ACC112 (cell line): ENCODE measurements at regions not wholly inside any gene's neighbourhood (a gene's known extent, or its start where the extent isn't known, plus 50 kb on each side); places are given as distances from the start of the nearest gene placed in this dataset.

Experiments used
- H2AFZ ChIP-seq: fragments of 200-600 bp; sonication (generic); one replicate; pipeline ENCODE4 v1.6.0; 2017; ENCODE audit warnings: antibody characterized with exemption, low read length; ENCODE audit not compliant: unreplicated experiment
- H3K27ac ChIP-seq: fragments of 200-600 bp; sonication (generic); 2 replicates; pipeline ENCODE4 v1.5.1; 2014; ENCODE audit warnings: low read depth, mild to moderate bottlenecking, antibody characterized with exemption, low read length, moderate library complexity
- H3K27me3 ChIP-seq: fragments of 200-600 bp; sonication (generic); 2 replicates; pipeline ENCODE4 v1.6.1; 2014; ENCODE audit warnings: mild to moderate bottlenecking, antibody characterized with exemption, low read length, moderate library complexity, mixed read lengths; ENCODE audit not compliant: insufficient read depth
- H3K36me3 ChIP-seq: fragments of 200-600 bp; sonication (generic); 2 replicates; pipeline ENCODE4 v1.6.1; 2016; ENCODE audit warnings: mild to moderate bottlenecking, antibody characterized with exemption, low read length, moderate library complexity, mixed read lengths; ENCODE audit not compliant: insufficient read depth
- H3K4me1 ChIP-seq: fragments of 200-600 bp; sonication (generic); one replicate; pipeline ENCODE4 v1.6.1; 2016; ENCODE audit warnings: low read length, mixed read lengths; ENCODE audit not compliant: insufficient read depth, unreplicated experiment, control insufficient read depth
- H3K4me3 ChIP-seq: fragments of 200-600 bp; sonication (generic); 2 replicates; pipeline ENCODE4 v1.5.1; 2014; ENCODE audit warnings: mild to moderate bottlenecking, low read depth, low read length
- H3K79me2 ChIP-seq: fragments of 200-600 bp; sonication (generic); one replicate; pipeline ENCODE4 v1.6.0; 2016; ENCODE audit warnings: low read length; ENCODE audit not compliant: control insufficient read depth, unreplicated experiment, insufficient read depth

DNA sequence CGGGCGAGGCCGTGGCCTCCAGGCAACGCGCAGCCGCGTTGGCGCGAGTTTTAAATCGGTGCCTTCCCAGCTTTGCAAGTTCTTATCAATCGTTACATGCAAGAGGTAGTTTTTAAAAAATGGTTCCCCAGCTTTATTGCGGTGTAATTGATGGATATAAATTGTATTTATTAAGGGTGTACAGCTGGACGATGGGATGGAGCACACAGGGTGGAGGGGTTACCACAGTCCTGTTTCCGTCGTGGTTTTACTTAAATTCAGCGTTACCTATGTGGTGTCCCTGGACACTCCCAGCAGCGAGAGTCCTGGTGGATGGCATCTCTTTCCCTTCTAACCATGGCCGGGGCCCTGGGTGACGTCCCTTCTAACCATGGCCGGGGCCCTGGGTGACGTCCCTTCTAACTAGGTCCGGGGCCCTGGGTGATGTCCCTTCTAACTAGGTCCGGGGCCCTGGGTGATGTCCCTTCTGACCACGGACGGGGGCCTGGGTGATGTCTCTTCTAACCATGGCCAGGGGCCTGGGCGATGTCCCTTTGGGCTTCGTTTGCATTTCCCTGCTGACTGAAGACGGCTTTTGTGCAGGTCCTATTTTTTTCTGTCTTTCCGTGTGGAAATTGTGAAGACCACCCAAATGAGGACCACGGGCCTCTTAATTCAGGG, 97.9 kb downstream of the TNFAIP2 start:
- peak overlapping the region; percentile 67 for H3K4me3 ChIP-seq

DNA sequence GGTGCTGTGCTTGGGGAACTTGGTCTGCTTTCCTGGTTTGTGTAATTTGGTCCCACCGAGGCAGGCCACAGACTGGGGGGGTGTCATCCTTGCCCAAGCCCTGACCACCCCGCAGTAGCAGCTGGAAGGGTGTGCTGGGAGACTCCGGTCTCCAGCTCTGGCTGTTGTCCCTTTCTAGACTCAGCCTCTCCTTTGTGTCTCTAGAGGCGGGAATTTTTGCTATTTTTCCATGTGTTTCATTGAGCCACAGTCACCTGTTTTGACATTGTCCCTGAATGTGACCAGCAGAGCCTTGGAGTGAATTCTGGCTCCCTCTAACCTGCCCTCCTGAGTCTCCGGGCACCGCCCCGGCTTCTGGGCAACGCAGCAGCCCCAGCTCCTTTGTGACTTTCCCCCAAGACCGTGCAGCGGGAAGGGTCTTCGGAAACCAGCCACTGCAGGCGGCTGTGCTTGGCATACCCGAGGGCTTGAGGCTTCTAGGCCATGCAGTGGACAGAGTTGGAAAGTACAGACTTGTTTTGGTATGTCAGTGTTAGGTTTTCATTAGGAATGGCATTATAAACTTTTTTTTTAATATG, 98.6 kb downstream of the TNFAIP2 start:
- H3K36me3 ChIP-seq = no peaks in the 10 kb centered on the region
- H3K4me3 ChIP-seq = no peak overlapping the region
- H2AFZ ChIP-seq = no peak overlapping the region
- no peak overlapping the region for H3K27ac ChIP-seq
- H3K79me2 ChIP-seq = no peaks in the 10 kb centered on the region
- peaks cover 21% of the 10 kb centered on the region; the same call in 1 of the 2 replicates for H3K27me3 ChIP-seq
- no peaks in the 10 kb centered on the region for H3K4me1 ChIP-seq

More for the DNA sequence above, 97.9 kb downstream of the TNFAIP2 start:
- H2AFZ ChIP-seq = peak overlapping the region; percentile 60
- H3K4me1 ChIP-seq = no peaks in the 10 kb centered on the region
- no peak overlapping the region for H3K27ac ChIP-seq
- no peaks in the 10 kb centered on the region for H3K36me3 ChIP-seq
- H3K27me3 ChIP-seq = peaks cover 21% of the 10 kb centered on the region; the same call in 1 of the 2 replicates
- H3K79me2 ChIP-seq = no peaks in the 10 kb centered on the region

DNA sequence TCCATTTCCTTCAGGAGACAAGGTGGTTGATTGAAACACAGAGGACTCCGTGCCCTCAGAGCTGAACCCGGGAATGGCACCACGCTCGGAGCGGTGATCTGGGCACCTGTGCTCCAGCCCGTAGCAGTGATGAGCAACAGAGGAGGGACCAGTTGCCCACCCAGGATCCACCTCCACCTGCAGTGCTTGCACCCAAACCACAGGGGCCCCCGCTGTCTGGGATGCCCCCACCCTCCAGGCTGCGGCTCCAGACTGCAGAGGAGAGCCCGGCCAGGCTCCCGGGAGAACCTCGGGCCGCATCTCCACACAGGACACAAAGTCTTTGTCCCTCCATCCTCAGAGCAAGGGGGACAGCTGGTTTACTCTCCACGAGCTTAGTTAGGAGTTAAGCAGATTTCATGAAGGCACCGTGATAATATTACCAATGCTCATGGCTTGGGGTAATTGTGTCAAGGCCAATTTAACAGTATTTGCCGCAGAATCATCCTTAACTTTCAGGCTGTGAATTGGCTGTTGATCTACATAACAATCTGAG, 100.6 kb downstream of the TNFAIP2 start:
- no peak overlapping the region for H2AFZ ChIP-seq

DNA sequence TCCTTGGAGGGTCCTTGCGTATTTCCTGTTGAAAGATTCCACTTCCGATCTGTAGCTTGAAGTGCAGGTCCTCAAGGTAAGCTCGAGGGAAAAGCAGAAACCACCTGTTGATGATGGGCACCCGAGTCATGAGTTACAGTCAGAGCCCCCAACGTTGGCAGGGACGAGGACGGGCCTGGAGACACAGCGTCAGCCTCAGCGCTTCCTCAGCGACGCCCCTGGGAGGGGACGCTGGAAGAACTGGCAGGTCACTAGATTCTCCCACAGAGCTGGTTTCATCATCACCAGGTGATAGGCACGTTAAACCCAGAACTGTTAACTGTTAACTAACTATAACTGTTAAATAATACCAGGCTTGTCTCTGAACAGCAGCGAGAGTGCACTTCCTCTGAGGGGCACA, 101.8 kb downstream of the TNFAIP2 start:
- H3K27ac ChIP-seq = no peak overlapping the region
- H2AFZ ChIP-seq = no peak overlapping the region
- H3K4me3 ChIP-seq = no peak overlapping the region
- H3K4me1 ChIP-seq = no peaks in the 10 kb centered on the region
- peaks cover 20% of the 10 kb centered on the region; the same call in 1 of the 2 replicates for H3K27me3 ChIP-seq
- H3K79me2 ChIP-seq = no peaks in the 10 kb centered on the region
- H3K36me3 ChIP-seq = no peaks in the 10 kb centered on the region

More for the DNA sequence above, 100.6 kb downstream of the TNFAIP2 start:
- H3K27ac ChIP-seq = no peak overlapping the region
- no peaks in the 10 kb centered on the region for H3K4me1 ChIP-seq
- H3K4me3 ChIP-seq = no peak overlapping the region
- no peaks in the 10 kb centered on the region for H3K79me2 ChIP-seq
- H3K27me3 ChIP-seq = peaks cover 21% of the 10 kb centered on the region; the same call in 1 of the 2 replicates
- no peaks in the 10 kb centered on the region for H3K36me3 ChIP-seq

DNA sequence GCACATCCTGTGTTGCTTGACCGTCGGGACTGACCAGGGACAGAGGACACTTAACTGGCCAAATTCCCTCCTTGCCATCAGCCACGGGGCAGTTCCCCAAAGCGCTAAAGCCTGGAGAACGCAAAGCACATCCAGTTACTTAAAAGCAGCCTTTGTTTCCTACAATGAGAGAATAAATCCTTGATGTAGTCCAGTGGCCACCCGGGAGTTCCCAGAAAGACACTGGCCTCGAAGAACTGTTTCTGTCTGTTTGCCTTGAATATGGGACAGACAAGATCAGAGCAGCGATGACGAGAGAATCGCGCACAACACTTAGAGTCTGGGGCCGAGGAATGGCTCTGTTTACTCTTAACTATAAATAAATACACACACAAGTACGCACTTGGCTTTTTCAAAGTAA, 102.2 kb downstream of the TNFAIP2 start:
- Histone ChIP-seq H2AFZ (no peak overlapping the region), H3K4me3 (no peak overlapping the region), H3K27me3 (peaks cover 16% of the 10 kb centered on the region; the same call in 1 of the 2 replicates), H3K79me2 (no peaks in the 10 kb centered on the region), H3K4me1 (no peaks in the 10 kb centered on the region), H3K27ac (no peak overlapping the region), H3K36me3 (no peaks in the 10 kb centered on the region)

DNA sequence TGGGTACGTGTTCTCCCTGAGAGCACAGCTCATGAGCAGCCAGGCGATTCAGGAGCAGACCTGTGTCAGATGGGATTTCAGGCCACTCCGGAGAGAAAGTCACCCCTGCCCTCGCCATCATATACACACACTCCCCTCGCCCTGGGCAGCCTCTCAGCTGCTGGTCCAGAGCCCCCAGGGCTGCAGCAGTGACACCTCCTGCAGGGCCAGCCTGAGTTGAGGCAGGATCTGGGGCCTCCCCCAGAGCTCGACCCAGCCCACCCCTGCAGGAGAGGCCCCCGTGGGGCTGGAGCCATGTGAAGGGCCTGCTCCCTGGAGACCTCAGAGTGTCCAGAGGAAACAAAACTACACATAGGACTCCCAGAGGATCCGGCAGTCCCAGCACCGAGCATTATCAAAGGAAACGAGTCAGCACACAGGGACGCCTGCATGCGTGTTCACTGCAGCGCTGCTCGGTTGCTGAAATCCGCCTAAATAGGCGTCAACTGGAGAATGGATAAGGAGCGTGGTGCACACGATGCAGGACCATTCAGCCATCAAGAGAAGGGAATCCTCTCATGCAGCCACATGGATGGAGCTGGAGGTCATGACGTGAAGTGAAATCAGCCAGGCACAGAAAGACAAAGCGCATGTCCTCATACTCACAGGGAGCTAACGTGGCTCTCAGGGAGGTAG, 104.0 kb downstream of the TNFAIP2 start:
- Histone ChIP-seq H2AFZ (no peak overlapping the region), H3K27ac (no peak overlapping the region), H3K4me3 (no peak overlapping the region), H3K36me3 (no peaks in the 10 kb centered on the region), H3K4me1 (no peaks in the 10 kb centered on the region), H3K79me2 (no peaks in the 10 kb centered on the region), H3K27me3 (no peaks in the 10 kb centered on the region)

DNA sequence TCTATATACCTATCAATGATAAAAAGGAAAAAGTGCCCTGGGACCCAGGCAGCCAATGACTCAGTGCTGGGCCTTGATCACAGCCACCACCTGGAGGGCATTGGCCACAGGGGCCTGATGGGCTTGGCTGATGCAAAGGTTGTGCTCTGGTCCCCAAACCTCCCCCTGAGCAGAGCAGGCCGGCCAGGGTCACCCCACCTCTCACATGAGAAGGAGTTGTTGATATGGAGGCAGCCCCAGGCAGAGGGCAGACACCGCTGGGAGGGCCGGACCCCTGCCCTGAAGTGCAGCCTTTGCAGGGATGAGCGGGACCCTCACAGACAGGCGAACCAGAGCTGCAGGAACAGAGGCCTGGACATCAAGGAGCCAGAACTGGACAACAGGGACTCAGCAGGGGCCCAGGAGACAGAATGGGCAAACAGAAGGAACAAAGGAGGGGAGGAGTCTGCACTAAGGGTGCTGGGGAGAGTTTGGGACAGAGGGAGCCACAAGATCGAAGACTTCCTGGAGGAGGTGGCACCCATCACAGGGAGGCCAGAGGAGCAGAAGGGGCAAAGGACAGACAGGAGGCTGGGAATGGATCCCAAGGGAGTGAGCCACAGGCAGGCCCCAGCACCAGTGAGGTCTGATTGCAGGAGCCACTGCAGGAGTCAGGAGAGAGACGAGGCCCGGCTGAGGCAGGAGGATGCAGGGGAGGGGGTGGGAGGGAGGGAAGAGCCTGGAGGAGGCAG, 105.0 kb downstream of the TNFAIP2 start:
- Histone ChIP-seq H3K27me3 (no peaks in the 10 kb centered on the region), H3K4me3 (no peak overlapping the region), H3K27ac (no peak overlapping the region), H3K4me1 (no peaks in the 10 kb centered on the region), H3K79me2 (no peaks in the 10 kb centered on the region), H3K36me3 (no peaks in the 10 kb centered on the region), H2AFZ (no peak overlapping the region)

DNA sequence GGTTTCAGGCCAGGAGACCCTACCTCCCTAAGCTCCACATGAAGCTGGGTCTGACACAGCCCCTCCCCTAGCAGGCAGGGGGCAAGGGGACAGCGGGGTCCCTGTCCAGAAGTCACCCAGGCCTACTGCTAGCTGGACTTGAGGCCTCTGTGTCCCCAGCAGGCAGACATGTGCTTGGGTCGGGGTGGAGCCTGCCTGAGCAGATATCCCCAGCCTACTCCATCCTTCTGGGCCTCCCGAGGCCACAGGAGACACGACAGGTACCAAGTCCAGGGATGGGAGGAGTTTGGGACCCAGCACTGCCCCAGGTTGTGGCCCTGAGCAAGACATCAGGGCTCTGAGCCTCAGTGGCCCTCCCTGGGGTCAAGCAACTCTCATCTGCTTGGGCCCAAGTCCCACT, 105.2 kb upstream of the EIF5 start:
- H3K4me3 ChIP-seq = no peak overlapping the region
- H3K27me3 ChIP-seq = no peaks in the 10 kb centered on the region
- no peaks in the 10 kb centered on the region for H3K4me1 ChIP-seq
- H3K79me2 ChIP-seq = no peaks in the 10 kb centered on the region
- no peak overlapping the region for H3K27ac ChIP-seq
- no peak overlapping the region for H2AFZ ChIP-seq
- no peaks in the 10 kb centered on the region for H3K36me3 ChIP-seq

DNA sequence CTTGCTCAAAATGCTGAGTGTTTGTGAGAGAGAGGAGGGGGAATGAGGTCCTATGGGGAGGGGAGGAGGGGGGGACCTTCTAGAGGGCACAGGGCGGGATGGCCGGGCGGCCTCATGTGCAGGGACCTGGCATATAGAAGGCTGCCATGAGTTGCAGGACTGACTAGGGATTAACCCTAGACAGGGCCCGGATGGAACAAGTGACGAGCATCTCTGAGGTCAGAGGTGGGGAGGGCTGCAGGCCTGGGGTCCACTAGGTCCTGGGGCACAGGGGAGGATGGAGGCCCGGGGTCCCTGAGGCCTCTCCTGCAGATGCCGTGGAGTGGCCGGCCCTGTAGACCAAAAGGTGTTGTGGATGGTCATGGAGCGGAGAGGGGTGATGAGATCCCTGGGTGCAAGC, 104.0 kb upstream of the EIF5 start:
- H3K27ac ChIP-seq = no peak overlapping the region
- no peak overlapping the region for H3K4me3 ChIP-seq
- no peaks in the 10 kb centered on the region for H3K36me3 ChIP-seq
- H3K27me3 ChIP-seq = no peaks in the 10 kb centered on the region
- no peak overlapping the region for H2AFZ ChIP-seq
- no peaks in the 10 kb centered on the region for H3K79me2 ChIP-seq
- H3K4me1 ChIP-seq = no peaks in the 10 kb centered on the region

DNA sequence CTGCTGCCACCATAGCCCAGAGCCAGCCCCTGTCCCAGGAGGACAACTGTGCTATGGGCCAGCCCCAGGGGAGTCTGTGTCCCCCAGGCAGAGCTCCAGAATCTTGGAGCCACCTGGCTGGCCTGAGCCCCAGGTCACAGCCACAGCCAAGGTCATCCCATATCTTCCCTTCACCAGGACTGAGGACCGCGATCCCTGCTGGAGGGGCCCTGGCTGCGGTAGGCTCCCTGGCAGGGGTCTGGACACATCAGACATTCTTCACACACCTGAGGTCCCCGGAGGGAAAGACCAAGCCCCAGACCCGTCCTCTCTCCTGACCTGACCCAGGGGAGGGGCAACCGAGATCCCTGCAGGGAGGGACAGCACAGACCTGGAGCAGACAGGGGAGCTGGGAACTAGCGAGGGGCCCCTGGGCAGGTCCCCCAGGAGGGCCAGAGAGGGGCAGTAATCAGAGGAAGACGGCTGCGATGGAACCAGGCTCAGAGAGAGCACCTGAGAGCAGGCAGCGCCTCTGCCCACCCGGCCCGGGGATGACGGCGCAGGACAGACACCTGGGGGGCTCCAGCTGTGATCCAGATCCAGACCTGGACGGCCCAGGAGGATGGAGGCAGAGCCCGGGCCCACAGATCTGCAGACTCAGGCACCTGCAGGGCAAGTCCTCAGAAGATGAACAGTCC, 103.2 kb upstream of the EIF5 start:
- H3K27ac ChIP-seq = no peak overlapping the region
- H3K36me3 ChIP-seq = no peaks in the 10 kb centered on the region
- H3K4me3 ChIP-seq = no peak overlapping the region
- no peaks in the 10 kb centered on the region for H3K79me2 ChIP-seq
- no peaks in the 10 kb centered on the region for H3K27me3 ChIP-seq
- H3K4me1 ChIP-seq = no peaks in the 10 kb centered on the region
- H2AFZ ChIP-seq = no peak overlapping the region
